Testis (tissue), 2 donors: ENCODE measurements at regions not wholly inside any gene's neighbourhood (a gene's known extent, or its start where the extent isn't known, plus 50 kb on each side); places are given as distances from the start of the nearest gene placed in this dataset.

Experiments used
- POLR2A ChIP-seq: fragments of 450-650 bp; IDR thresholded peaks from one replicate; pipeline ENCODE4 v1.6.1; 2017; ENCODE audit warnings: antibody characterized with exemption, mild to moderate bottlenecking, moderate library complexity
- TF ChIP-seq, protein P1 (sequence below), 3 experiments: fragments of 450-650 bp in 2 of 3; fragments of 200-600 bp in 1 of 3; sonication (generic) in 1 of 3; IDR thresholded peaks; one replicate each; pipeline ENCODE4 v1.5.1; 2016 to 2019; ENCODE audit warnings: antibody characterized with exemption in 3 of 3, mild to moderate bottlenecking in 2 of 3, moderate library complexity in 1 of 3

DNA sequence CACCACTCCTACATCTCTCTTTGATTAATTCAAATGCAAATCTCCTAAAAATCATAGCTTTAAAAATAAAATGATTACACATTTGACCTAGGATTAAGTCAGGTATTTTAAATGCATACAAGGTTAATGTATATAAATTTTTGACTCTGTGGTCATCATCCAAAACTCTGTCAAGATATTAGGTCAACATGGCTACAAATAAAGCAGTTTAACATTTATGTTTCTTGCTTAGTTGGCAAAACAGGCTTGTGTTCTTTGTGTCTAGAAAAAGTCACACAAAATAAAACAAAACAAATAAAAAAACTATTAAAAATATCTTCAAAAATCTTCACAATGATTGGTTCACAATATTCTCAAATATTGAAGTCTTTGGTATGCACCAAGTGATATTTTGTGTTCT is 473.2 kb downstream of the LRFN5 start:
- TF ChIP-seq, protein P1, sequence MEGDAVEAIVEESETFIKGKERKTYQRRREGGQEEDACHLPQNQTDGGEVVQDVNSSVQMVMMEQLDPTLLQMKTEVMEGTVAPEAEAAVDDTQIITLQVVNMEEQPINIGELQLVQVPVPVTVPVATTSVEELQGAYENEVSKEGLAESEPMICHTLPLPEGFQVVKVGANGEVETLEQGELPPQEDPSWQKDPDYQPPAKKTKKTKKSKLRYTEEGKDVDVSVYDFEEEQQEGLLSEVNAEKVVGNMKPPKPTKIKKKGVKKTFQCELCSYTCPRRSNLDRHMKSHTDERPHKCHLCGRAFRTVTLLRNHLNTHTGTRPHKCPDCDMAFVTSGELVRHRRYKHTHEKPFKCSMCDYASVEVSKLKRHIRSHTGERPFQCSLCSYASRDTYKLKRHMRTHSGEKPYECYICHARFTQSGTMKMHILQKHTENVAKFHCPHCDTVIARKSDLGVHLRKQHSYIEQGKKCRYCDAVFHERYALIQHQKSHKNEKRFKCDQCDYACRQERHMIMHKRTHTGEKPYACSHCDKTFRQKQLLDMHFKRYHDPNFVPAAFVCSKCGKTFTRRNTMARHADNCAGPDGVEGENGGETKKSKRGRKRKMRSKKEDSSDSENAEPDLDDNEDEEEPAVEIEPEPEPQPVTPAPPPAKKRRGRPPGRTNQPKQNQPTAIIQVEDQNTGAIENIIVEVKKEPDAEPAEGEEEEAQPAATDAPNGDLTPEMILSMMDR (IDR thresholded peaks at IDR 0.05): no peak
- no peak for TF ChIP-seq POLR2A
